Spleen (tissue), 7 donors: ENCODE measurements at regions not wholly inside any gene's neighbourhood (a gene's known extent, or its start where the extent isn't known, plus 50 kb on each side); places are given as distances from the start of the nearest gene placed in this dataset.

Source experiments
- CTCF ChIP-seq, 11 experiments: fragments of 200-600 bp in 7 of 11; fragments of 450-650 bp in 4 of 11; sonication (generic) in 4 of 11; IDR thresholded peaks in 8 of 11; conservative IDR thresholded peaks in 3 of 11; 1 replicate in 7 of 11; 2 replicates in 4 of 11; pipeline versions ENCODE4 v1.4.0 to v1.8.0; 2016 to 2021; ENCODE audit warnings: antibody characterized with exemption in 11 of 11, inconsistent platforms in 4 of 11, mild to moderate bottlenecking in 1 of 11
- POLR2A ChIP-seq, 3 donors: fragments of 450-650 bp; IDR thresholded peaks; one replicate each; pipeline ENCODE4 v1.5.1; 2017; ENCODE audit warnings: antibody characterized with exemption in 3 of 3, mild to moderate bottlenecking in 1 of 3
- POLR2AphosphoS5 ChIP-seq, 3 donors: sonication (generic); formaldehyde crosslinking; IDR thresholded peaks; one replicate each; pipeline ENCODE4 v1.5.1; 2017; ENCODE audit warnings: antibody characterized with exemption in 3 of 3
- donor health status: DM: no; HTN: no; CAD: no; lungs with moderate emphysema.
- donor health status: DM: no; HTN: no; CAD: no.
- donor health status: DM: no; HTN: no; CAD: no.

- TF ChIP-seq CTCF (IDR thresholded peaks at IDR 0.05 in 8 of 11, conservative IDR thresholded peaks at IDR 0.05 in 3 of 11) (no peak), POLR2A (IDR thresholded peaks at IDR 0.05) (no peak), POLR2AphosphoS5 (IDR thresholded peaks at IDR 0.05) (peak; percentile 53 to 84 (median 78))
Observed at GRCh38 chr2:128379021-128380015, 60.6 kb upstream of the HS6ST1 start.
